ENCODE measurements at regions not wholly inside any gene's neighbourhood (a gene's known extent, or its start where the extent isn't known, plus 50 kb on each side); places are given as distances from the start of the nearest gene placed in this dataset.

- no peak for ATAC-seq
- no peak for DNase-seq (ENCODE audit: low read depth, low spot score)
- no peaks in the 10 kb centered on the region for H3K4me1 ChIP-seq (ENCODE audit: control insufficient read depth, insufficient read depth, low read length)
- no peak overlapping the region for H3K4me3 ChIP-seq (ENCODE audit: low read depth in 2 of 2, low read length in 2 of 2)
- TF ChIP-seq POLR2AphosphoS5 (IDR thresholded peaks at IDR 0.05; ENCODE audit: low read depth, low read length) (no peak), TCF7L2 (IDR thresholded peaks at IDR 0.05; ENCODE audit: low read depth, low read length) (no peak), CTCF (IDR thresholded peaks at IDR 0.05) (no peak), SIN3A (IDR thresholded peaks at IDR 0.05; ENCODE audit: borderline replicate concordance, insufficient read depth, low read depth, low read length) (no peak), REST (IDR thresholded peaks at IDR 0.05; ENCODE audit: insufficient read depth in 1 of 2, low read depth in 2 of 2, low read length in 1 of 2) (no peak)
- intact Hi-C loops (cut with micrococcal nuclease; ENCODE audit: unreplicated experiment) (no loop called here), in situ Hi-C loops (cut with HindIII; ENCODE audit: low pct_unique_long_range_greater_than_20kb, low sequenced_read_pairs) (no loop called here)
- ChIA-PET CTCF (no interaction called here), POLR2A (no interaction called here)
- no TSS peak for BruUV-seq (replicated peaks)
- H3K27me3 ChIP-seq (ENCODE audit: control insufficient read depth, insufficient read depth, low read length), result no peaks in the 10 kb centered on the region
- H3K36me3 ChIP-seq (ENCODE audit: control insufficient read depth, insufficient read depth, low read length), result no peaks in the 10 kb centered on the region
- H3K27ac ChIP-seq (ENCODE audit: low read length), result no peak overlapping the region
- no peaks in the 10 kb centered on the region for H3K9me3 ChIP-seq (ENCODE audit: control insufficient read depth, insufficient read depth, low read depth, low read length)
These were observed 783.6 kb upstream of the ACVR2A start for GRCh38 chr2:147061269-147061668.

GRCh38 chr2:147057892-147058490, 786.8 kb upstream of the ACVR2A start:
- in situ Hi-C loops (cut with HindIII; ENCODE audit: low pct_unique_long_range_greater_than_20kb, low sequenced_read_pairs), result no loop called here
- intact Hi-C loops (cut with micrococcal nuclease; ENCODE audit: unreplicated experiment), result no loop called here
- no peak for ATAC-seq

More at GRCh38 chr2:147057892-147058490, 786.8 kb upstream of the ACVR2A start:
- POLR2A ChIA-PET, result no interaction called here
- Histone ChIP-seq H3K36me3 (ENCODE audit: control insufficient read depth, insufficient read depth, low read length) (no peaks in the 10 kb centered on the region), H3K9me3 (ENCODE audit: control insufficient read depth, insufficient read depth, low read depth, low read length) (no peaks in the 10 kb centered on the region), H3K4me1 (ENCODE audit: control insufficient read depth, insufficient read depth, low read length) (no peaks in the 10 kb centered on the region), H3K4me3 (ENCODE audit: low read depth in 2 of 2, low read length in 2 of 2) (no peak overlapping the region), H3K27ac (ENCODE audit: low read length) (no peak overlapping the region), H3K27me3 (ENCODE audit: control insufficient read depth, insufficient read depth, low read length) (no peaks in the 10 kb centered on the region)
- DNase-seq (ENCODE audit: low read depth, low spot score), result no peak
- BruUV-seq (replicated peaks), result no TSS peak
- CTCF ChIA-PET, result no interaction called here
- TF ChIP-seq SIN3A (IDR thresholded peaks at IDR 0.05; ENCODE audit: borderline replicate concordance, insufficient read depth, low read depth, low read length) (no peak), CTCF (IDR thresholded peaks at IDR 0.05) (no peak), POLR2AphosphoS5 (IDR thresholded peaks at IDR 0.05; ENCODE audit: low read depth, low read length) (no peak), REST (IDR thresholded peaks at IDR 0.05; ENCODE audit: insufficient read depth in 1 of 2, low read depth in 2 of 2, low read length in 1 of 2) (no peak), TCF7L2 (IDR thresholded peaks at IDR 0.05; ENCODE audit: low read depth, low read length) (no peak)
